NCI-H345 (cell line): ENCODE measurements at regions not wholly inside any gene's neighbourhood (a gene's known extent, or its start where the extent isn't known, plus 50 kb on each side); places are given as distances from the start of the nearest gene placed in this dataset.
A peak's percentile ranks its signal among the peaks of the same experiment; 100 is the strongest.

Experiments
- DNase-seq: peaks from one replicate; lab custom pipeline; 2025; lab: John Stamatoyannopoulos, UW

DNA sequence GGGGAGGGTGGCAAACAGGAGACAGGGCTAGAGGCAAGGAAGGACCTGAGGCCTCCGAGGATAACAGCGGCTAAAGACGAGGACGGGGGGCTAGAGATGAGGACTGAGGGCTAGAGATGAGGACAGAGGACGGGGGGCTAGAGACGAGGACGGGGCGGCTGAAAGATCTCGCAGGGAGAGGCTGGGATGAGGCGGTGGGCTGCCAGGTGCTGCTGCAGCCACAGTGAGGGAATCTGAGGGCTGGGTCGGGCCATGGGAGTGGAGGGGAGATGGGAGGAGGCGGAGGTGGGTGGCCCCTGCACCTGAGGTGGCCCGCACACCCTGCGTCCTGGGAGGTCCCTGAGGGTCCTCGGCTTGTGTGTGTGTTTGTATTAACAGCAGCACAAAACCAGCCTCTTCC, 350.2 kb upstream of the SALL3 start:
- DNase-seq = no peak

- no peak for DNase-seq
Observed at GRCh38 chr18:78630356-78630755, 349.3 kb upstream of the SALL3 start.

DNA sequence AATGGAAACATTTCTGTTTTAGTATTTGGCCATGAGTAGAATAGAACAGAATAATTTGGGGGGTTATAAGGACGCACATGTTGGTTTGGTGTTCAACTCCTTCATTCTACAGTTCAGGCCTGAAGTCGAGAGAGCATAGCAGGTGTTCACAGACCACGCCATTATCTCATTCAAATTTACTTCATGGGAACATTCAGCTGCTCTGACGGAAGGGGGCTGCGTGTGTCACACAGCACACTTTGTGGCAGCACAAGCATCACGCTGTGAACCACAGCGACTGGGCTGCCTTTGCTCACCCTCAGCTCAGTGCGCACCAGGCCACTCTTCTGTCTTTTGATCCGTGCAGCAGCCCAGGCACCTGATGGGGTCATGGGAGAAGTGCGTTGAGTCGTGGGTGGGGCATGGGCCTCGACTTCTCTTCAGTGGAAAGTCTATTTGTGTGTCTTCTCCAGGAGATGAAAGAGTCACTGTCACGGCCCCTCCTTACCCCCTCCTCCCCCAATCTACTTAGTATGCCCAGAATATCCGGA, 348.6 kb upstream of the SALL3 start:
- DNase-seq = no peak

DNA sequence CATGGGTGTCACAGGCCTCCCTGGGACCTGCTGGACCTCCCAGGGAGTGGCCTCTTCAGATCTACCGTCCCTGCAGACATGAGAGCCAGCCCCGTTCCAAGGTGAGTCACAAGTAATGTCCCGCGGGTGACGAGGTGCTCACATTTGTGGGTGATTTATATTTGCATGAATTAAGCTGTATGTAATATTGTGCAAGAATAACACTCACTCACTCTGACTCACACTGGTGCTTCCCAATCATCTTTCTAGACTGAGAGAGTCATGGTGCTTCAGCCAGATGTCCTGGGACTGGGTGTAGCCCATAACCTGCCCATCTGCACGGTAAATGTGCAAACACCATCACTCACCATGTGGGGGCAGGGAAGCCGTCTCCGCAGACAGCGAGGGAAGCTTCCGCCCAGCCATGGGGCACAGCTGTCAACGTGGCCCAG, 347.5 kb upstream of the SALL3 start:
- DNase-seq = no peak

- DNase-seq = no peak
Observed at GRCh38 chr18:78634061-78634696, 345.4 kb upstream of the SALL3 start.

GRCh38 chr18:78635093-78635800, 344.4 kb upstream of the SALL3 start:
- no peak for DNase-seq

DNA sequence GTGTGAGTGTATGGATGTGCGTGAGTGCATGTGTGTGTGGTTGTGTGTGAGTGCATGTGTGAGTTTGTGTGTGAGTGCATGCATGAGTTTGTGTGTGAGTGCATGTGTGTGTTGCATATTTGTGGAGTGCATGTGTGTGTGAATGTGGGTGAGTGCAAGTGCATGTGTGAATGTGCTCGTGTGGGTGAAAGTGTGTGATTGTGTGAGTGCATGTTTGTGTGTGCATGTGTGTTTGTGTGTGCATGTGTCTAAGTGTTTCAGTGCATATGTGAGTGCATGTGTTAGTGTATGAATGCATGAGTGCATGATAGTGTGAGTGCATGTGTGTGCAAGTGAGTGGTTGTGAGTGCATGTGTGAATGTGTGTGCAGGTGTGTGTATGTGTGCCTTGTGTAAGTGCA, 343.4 kb upstream of the SALL3 start:
- no peak for DNase-seq

DNA sequence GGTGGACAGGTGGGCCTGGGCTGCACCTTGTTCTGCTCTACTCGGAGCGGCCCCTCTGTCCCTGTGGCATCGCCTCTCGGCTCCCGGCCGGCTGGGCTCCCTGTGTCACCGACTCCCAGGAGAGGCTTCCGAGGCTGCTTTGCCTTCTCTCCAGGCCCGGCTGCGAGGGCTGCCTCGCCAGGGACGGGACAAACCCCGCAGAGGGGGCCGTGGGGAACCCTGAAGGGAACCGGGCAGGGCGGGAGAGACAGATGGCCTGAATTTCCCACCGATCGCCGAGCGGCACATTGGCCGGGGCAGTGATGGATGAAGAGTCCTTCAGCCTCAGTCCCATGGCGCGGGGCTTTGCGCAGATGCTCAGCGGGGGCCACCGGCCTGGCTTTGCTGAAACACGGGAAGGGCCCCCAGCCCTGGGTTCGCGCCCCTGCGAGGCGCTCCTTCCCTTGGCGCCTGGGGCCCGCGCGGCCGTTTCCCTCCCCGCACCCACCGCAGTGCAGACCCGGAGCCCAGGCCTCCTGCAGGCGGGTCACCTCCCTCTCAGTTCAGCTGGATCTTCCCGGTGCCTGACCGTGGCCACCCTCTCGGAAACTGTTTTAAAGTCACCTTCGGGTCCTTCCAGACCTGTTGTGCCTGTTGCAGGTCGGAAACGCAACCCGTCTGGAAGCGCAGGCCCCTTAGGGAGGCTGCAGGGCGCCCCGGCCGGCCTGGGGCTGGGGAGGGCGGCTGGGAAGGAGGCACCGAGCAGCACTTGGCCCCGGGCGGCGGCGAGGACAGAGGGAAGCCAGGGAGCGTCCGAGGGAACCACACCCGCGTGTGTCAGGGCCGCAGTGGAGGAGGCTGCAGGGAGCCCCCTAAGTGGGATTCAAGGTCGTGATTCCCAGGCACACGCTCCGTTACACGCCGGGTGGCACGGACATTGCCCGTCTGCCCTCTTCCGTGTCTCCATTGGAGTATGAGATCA, 341.9 kb upstream of the SALL3 start:
- DNase-seq = no peak

- DNase-seq = no peak
Observed at GRCh38 chr18:78639006-78639950, 340.3 kb upstream of the SALL3 start.

DNA sequence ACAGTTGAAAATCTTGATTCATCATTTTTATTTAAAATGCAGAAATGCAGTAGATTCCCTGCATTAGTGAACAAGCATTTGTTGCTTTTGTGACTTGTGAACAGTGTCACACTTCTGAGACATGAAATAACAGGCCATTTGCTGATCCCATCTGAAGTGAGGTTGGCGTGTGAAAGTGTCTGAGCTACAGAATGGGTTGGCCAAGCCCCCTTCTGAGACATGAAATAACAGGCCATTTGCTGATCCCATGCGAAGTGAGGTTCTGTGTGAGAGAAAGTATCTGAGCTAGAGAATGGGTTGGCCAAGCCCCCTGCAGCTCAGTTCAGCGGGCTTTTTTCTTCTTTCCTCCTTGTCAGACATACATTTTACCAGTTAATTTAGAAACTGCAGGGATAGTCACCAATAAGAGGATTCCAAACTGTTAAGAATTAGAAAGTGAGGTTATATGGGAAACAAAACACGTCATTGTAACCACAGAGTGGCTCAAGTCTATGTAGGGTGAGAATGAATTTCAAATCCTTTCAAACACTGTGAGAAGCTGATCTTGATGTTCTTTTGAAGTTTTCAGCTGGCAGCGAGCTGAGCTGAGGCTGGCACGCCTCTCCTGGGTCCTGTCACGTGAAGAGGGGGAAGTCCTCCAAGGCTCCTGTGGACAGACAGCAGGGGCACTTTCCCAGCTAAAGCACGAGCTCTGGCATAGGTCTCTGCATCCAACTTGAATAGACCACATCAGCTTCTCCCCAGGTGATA, 339.2 kb upstream of the SALL3 start:
- DNase-seq = no peak

DNA sequence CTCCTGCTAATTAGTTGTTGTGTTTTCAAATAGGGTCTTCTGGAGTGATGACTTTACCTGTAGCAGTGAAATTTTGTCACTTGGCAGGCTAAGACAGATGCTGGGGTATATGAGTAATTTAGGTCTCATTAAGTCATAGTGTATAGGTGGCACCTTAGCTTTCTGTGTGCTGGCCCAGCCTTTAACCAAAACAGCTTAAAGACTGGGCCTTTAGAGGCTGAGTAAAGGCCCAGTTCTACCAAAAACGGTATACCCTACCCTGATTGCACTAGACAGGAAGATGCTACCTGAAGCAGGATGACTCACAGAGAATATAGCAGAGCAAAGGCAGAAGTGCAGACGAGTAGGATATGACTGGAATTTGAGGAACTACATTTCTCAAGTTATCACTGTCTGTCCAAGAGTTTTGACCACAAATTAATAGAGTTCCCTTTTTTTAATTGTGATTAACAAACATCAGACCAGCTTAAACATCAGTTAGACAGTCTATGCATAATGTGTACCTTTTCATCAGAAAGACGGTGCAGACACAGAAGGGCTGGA, 337.9 kb upstream of the SALL3 start:
- DNase-seq = no peak

DNA sequence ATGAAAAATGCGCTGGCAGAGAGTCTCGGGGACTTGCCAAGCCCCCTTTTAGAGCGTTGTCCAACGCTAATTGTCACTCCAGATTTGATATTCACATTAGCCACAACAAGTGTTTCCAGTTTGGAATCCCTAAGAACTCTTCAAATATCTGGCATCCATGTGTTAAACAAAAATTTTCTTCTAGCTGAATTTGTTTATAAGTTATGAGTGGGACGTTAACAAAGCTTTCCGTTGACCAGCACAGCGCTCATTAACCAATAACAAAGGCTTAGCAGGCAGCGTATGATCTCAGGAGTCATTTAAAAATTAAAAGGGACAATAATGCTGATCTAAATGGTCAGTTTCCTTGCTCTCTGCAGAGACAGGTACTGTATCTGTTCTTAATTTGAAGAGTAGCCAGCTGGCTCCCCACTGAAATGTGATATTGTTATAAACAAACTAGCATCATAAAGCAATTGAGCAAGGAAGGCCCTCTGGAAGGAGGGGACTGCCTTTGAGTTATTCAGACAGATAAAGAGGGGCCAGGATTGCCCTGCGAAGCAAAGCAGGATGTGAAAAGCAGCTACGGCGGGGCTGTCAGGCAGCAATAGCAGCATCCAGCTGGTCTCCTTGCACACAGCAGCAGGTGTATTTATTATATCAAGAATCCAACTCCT, 337.2 kb upstream of the SALL3 start:
- peak; percentile 49 for DNase-seq

DNA sequence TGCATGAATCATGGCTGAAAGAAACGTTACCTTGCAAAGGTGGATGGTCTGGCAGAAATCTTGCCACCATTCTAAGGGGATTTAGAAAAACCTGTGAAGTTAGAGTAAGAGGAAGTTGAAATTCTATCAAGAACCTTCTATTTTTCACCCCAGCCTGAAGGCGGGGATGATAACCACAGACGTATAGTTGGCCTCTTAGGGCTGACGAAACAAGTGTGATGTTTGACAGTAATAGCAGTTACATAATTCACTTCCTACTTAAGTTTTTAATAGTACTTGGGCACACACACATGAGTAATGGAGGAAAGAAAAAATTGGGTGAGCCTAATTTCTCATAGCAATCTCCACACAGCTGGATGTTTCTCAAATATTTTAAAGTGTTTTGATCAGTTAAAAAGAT, 336.6 kb upstream of the SALL3 start:
- DNase-seq = no peak

DNA sequence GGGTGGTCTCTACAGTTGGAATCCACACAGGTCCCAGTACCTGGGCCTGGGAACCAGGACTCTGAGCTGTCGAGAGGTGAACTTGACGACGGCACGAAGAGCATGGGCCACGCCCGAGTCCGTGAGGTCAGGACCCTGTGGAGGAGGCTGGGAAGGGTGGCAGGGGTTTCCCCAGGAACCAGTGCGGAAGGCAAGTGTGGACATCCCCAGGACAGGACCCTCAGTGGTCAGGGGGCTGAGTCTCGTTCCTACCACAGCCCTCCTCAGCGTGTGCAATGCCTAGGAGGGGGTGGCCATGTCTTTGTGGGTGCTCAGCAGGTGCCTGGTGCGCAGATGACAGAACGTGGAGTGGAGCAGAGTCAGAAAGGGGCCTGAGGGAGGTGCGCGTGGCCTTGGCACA, 335.6 kb upstream of the SALL3 start:
- DNase-seq = no peak

DNA sequence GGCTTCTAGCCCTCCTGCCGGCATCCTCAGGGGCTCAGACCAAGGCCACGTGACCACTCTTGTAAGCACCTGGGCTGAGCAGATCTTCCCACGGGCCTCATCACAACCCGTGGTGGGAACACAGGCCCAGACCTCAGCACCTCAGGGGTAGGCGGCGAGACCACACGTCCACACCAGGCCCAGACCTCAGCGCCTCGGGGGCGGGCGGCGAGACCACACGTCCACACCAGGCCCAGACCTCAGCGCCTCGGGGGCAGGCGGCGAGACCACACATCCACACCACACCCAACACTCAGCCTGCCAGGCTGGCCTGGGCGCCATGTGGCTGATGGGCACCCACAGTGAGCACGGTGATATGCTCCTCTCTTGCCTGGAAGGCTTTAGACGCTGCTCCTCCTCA, 334.4 kb upstream of the SALL3 start:
- DNase-seq = no peak

DNA sequence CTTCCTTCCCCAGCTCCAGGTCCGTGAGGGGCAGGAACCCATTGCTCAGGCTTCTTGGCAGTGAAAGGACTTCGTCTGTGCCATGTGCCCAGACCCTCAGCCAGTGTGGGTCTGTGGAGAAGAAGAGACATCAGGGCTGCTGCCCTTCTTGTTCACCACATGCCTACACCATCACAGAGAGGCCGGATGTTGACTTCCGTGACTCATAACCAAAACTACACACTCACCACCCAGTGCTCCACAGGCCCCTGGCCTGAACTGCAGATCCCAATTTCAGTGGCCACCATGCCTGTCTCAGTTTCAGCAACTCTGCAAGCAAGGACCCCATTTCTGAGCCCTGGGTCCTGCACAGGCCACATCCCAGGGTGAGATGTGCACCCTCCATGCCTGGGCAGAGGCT, 332.6 kb upstream of the SALL3 start:
- DNase-seq = no peak

- DNase-seq = no peak
Observed at GRCh38 chr18:78649421-78649820, 330.2 kb upstream of the SALL3 start.

DNA sequence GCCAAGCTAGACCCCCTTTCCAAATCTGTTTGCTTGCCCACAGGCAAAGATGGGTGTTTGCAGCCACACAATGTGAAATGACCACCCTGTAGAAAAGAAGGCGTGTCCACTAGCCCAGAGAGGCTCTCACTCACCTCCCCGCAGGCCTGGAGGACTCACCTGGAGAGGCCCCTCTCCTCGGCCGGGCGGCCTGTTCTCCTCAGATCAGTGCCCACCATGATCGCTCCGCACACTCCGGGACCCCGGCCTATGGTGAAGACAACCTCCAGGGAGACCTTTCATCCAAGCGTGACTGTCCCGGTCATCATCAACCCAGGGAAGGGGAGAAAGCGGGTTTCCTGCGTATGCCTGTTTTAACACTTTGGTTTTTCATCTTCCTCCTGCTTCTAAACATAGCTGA, 328.7 kb upstream of the SALL3 start:
- no peak for DNase-seq

DNA sequence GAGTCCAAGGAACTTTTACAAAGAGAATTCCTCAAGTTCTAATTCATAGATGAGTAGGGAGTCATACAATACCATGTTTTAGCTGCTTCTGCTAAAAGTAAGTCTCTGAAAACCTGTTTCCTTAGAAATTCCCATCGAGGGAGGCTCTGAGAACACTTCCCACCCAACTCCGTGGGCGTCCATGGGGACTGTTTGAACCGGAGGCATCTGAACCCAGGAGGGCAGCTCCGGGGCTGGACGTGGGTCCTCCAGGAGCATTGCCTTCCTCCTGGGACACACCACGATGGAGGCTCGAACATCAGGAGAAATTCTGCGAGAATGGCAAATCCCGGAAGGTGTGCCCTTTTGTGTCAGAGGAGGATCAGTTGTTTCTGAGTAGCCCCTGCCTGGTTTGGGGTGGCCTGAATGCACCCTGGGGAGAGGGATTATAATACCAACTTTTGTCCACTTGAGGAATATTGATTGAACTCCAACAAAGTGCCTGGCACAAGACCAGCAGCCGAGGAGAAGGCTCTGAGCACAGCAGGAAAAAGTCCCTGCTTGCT, 327.5 kb upstream of the SALL3 start:
- DNase-seq = no peak

DNA sequence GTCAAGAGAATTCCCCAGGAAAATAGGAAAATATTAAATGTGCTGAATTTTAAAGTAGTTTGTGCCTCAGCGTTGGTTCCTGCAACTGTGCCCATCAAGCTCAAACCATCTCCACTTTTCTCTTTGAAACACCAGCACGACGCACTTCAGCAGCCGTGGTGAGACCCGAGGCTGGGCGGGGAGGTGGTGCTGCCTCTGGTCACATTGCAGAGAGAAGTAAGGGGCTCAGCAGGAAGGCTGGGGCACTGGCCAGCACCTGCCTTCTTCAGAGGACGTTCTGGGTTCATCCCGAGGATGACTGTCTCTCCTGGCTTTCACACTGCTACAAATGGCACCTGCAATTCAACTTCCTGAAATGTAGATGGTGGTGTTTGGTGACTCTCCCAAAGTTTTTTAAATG, 323.7 kb upstream of the SALL3 start:
- no peak for DNase-seq
